GM18519 (cell line): ENCODE measurements at regions not wholly inside any gene's neighbourhood (a gene's known extent, or its start where the extent isn't known, plus 50 kb on each side); places are given as distances from the start of the nearest gene placed in this dataset.

Experiments
- ATAC-seq: cut with Tn5 transposase; IDR thresholded peaks from one replicate; pipeline ENCODE4 v1.9.1; 2021; ENCODE audit warnings: mild to moderate bottlenecking, moderate library complexity; ENCODE audit not compliant: unreplicated experiment, low FRiP score

- no peak for ATAC-seq
Measured at GRCh38 chr15:47218295-47218694, 499.0 kb upstream of the SEMA6D start.

- no peak for ATAC-seq
Measured at GRCh38 chr15:47244361-47244760, 472.9 kb upstream of the SEMA6D start.

DNA sequence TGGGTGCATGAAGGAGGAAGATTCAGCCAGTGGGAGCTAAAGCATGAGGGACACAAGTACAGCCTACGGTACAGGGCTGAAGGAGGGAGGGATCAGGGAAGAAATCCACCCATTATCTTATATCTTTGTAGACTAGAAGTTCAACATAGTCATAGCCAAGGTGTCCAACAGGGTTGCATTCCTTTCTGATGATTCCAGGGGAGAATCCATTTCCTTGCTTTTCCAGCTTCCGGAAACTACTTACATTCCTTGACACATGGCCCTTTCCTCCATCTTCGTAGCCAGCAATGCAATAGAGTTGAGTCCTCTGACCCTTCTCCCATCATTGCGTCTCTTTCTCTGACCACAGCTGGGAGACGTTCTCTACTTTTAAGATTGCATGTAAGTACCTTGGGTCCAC, 471.0 kb upstream of the SEMA6D start:
- no peak for ATAC-seq

DNA sequence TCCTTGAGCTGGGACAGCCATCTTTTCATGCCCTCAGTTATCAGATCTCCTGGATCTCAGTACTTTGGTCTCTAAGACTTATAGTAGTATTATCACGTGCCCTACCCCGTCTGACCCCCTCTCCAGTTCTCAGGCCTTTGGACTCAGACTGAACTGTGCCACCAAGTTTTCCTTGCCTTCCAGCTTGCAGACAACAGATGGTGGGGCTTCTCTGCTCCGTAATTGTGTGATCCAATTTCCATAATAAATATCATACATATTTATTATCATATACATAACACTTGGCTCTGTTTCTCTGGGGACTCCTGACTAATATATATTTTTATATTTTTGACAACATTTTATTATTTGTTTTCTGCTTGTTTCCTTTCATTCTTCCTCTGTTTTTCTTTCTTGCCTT, 458.8 kb upstream of the SEMA6D start:
- no peak for ATAC-seq

GRCh38 chr15:47265686-47266085, 451.6 kb upstream of the SEMA6D start:
- no peak for ATAC-seq

GRCh38 chr15:47266566-47266965, 450.7 kb upstream of the SEMA6D start:
- ATAC-seq = no peak

DNA sequence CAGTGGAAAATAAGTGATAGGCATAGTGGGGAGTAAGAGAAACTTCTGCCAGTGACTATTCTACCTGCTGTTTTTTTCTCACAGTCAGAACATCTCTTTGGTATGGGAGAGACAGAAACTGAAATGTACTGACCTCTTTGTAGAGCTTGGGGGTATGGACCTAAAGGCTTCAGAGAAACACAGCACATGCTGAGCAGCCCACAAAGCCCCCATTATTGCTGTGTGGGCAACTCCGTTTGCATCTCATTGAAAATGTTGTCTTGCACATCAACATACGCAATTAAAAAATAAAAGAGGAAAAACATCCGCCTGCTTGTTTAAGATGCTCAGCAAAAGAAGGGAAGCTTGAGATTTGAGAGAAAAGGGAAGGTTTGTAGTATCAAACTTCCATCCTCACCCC, 443.4 kb upstream of the SEMA6D start:
- ATAC-seq = no peak

GRCh38 chr15:47283246-47283645, 434.1 kb upstream of the SEMA6D start:
- no peak for ATAC-seq

DNA sequence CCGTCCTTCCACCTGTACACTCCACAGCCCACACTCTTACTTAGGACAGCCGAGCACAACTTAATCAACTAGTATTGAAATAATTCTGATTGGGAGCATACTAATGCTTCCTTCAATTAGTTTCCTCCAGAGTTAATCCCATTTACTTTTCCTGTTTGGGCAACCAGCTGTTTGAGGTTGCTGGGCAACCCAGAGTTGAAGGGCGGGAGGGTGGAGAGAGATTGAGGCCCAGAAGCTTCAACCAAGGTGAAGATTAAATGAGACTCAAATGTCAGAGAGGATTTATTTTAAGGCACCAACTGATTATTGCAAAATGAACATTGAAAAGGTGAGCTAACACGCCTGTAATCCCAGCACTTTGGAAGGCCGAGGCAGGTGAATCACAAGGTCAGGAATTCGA, 428.5 kb upstream of the SEMA6D start:
- ATAC-seq = no peak

DNA sequence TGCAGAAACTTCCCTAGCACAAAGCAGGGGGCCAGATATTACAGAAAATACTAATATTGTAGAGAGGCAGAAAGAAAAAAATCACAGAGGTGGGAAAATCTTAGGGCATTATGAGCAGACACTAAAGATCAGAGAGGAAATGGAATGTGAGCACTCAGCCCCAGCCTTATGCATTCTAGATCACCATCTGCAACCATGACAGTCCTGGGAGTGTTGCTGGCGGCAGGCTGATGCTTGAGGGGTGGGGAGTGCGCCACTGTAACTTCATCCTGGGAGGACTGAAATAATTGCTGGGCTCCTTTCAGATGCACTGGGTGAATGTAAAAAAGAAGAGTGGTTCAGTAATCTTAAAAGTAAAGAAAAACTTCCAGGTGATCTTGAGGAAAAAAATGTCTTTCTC, 427.6 kb upstream of the SEMA6D start:
- ATAC-seq = no peak

DNA sequence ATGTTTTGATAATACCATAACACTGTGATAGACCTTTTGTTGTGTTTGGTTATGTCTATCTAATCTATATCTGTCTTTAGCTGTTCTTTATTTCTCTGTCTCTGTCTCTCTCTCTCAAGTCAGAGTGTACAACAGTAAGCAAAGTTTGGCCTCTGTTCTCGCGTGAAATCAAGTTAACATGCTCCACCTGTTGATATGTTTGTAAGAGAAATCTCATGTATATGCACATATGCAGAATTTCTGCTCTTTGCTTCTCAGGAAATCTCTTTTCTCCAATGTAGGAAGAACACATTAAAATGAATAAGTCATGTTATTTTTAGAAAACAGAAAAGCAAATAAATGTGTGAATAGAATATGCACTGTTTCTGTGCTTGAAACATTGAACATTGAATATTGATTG, 425.5 kb upstream of the SEMA6D start:
- no peak for ATAC-seq

DNA sequence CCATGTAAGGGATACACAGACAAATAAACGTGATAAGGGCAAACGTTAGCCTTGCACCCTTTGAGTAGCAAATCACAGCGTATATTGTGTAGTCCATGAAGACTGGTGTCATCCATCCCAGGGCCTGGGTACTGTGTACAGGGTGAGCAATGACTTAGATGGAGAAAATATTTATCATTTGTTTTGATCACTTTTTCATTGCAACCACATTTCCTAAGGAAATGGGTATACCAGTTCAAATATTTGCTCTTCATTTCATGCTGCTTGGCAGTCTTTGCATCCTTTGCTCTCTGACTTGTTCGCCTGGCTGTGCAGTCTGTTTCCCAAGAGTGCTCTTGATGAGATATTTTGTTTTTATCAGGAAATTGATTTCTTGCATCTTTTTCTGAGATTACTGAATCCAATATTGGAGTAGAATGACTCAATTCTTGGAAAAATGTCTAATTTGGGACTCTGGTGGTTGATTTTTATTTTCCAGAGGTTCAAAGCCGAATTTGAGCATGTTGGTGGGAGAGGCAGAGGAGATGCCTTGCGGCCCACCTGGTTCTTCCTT, 424.6 kb upstream of the SEMA6D start:
- ATAC-seq = no peak

DNA sequence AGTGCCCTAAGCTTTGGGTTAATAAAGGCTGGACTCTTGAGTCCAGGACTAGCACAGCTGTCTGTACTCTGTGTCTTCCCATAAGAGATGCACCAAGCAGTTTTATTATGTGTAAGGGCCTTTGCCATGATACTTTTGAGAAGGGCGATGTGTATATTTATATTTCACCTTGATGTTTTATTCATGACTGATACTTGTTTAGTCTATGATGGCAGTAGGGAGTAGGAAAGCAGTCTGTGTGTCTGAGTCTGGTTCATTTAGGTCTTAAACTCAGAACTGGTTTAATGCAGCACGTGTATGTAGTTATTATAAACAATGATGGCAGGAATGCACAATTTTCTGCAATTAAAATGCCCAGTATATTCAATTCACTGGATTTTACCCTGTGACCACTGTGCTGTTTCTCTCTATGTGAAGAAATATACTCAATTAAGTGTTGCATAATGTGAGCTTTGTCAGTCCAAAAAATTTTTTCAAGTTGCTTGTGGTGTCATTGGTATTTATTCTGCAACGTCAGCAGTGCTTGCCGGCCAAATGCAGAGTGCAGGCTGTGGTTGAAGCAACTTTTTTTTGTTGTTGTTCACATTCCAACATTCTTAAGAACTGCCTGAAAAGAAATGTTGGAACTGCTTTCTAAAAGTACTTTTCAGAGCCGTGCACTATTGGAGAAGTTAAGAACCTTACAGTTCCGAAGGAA, 423.7 kb upstream of the SEMA6D start:
- no peak for ATAC-seq

GRCh38 chr15:47294765-47295259, 422.5 kb upstream of the SEMA6D start:
- no peak for ATAC-seq

GRCh38 chr15:47296881-47297280, 420.4 kb upstream of the SEMA6D start:
- ATAC-seq = no peak

DNA sequence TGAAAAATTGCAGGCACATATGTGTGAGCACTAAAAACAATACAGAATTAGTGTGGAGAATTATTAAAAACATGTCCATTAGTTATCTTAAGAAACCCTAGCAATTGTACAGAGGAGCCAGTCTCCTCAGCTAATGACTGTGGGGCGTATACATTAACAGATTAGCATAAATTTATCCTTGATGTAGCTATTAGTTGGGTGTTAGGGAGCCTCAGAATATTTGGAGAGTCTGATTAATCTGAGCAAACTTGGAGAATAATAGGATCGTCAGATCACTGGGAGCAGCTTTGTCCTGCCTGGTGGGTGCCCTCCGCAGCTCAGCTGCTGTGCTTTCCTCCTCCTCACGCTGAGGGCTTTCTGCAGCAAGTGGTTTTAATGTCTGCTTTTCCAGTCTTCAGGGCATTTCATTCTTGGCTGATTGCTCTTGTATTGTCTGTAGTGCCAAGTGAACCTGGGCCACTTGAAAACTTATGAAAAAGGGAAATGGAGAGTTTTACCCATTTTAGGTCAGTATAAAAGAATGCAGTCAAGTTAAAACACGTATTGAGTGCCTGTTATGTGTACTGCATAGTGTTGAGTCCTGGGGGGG, 417.4 kb upstream of the SEMA6D start:
- no peak for ATAC-seq

DNA sequence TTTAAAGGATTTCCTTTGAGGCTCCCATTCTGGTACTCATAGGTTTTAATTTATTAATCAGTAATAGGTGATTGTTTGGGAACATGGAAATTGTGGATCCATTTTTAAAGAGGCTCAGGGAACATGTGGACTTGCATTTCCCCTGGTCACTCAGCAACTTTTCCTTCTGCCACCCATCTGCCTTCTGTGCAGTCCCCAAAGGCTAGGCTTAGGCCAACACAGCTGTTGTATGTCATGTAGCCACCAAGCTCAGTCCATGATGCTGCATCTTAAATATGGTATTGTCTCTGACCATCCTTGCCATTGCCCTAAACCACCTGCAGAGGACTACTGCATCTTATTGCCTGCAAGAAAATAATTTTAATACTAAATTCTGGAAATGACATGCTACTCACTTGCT, 416.7 kb upstream of the SEMA6D start:
- no peak for ATAC-seq

DNA sequence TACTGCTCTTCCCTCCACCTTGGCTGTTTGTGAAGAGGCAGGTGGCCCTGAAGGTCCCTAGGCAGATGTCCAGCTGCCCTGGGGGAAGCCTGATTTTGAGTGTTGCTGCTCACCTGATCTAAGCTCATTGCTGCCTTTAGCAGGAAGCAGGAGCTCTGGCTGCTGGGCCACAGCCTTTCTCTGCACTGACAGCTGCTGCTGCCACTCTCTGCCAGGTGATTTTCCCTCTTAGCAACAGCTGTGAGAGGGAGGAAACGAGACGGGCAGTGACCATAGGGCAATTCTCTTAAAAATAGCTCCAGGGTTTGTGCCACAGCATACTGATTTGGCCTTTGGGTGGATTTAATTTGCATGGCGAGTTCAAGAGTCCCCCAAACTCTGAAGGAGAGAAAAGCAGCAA, 415.8 kb upstream of the SEMA6D start:
- no peak for ATAC-seq

DNA sequence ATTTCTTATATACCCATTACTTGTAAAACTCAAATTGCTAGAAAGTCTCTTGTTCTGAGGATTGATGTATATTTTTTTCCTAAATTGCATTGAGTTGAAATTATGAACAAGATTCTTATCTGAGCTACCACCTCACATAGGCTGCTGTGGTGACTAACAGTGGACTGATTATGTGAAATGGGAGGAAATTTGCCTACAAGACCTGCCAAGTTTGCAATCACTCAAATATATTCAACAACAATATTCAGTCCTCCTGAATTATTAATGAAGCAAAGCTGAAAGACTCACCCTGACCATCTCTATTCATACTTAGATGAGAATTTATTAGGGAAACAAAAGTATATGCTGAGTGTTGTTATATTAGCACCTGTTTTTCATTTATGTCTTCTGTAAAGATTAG, 412.6 kb upstream of the SEMA6D start:
- ATAC-seq = no peak

DNA sequence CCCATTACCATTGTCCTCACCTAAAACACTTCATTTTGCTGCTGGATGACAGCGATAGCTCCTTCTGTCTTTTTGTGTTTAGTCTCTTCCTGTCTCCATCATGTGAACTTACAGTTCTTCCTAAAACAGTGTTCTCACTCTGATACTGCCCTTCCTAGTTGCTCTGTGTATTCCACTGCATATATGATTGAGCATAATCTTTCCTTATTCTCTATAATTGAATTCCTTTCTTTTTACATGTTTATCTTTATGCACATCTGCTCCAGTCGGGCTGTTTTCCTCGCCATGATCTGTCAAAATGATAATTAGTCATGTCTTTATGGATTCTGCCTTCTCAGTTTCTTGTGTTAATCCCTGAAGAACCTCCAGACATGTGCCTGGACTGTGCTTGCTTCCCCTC, 405.1 kb upstream of the SEMA6D start:
- no peak for ATAC-seq

DNA sequence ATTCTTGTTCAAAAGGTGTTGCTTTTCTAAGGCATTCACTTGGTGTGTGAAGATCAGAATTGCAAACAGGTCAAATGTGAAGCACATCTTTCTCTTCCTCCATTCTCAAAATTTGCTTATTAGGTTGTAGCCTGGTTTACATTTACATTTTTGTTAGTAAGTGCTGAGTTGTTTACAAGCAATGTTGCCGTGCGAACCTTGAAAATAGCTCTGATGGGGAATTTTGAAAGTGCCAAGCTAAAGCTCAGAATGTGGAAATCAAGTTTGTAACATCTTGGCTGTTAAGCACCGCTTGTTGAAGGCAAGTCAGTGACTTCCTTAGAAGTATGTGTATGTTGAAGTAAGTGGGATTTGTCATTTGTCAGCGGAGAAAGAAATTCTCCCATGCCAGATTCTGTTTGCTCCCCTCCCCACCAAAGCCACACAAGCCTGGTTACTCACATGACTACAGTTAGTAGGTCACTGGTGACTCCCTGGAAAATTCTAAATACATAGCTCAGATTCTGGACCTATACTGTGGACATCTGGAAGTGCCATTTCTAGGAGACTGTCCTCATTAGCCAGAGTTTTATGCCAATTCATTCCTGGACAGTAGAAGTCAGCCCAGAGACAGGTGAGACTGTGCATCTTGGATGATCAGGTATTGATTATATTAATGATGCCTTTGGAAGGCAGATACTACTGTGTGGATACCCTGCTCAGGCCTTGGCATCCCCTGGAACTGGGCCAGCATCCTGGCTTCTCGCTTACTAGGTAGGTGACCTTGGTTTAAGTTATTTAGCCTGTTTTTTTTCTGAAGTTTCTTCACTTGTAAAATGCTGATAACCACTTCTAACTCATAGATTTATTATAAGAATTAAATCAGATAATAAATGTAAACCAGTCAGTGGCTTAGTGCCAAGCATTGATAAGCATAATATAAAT, 390.6 kb upstream of the SEMA6D start:
- no peak for ATAC-seq
